Activated B cell treated with CpG ODN at 0.5 μM for 24 hours (primary cell): ENCODE measurements at regions not wholly inside any gene's neighbourhood (a gene's known extent, or its start where the extent isn't known, plus 50 kb on each side); places are given as distances from the start of the nearest gene placed in this dataset.
"Not testable (repeated sequence)": the region's sequence is repeated elsewhere in the genome, so short reads cannot be mapped to it uniquely, and the experiment has no call there.

ENCODE experiments used
- ATAC-seq: fragments of 200-7000 bp; cut with Tn5 transposase; one replicate; pipeline ENCODE4 v1.10.0; 2021; ENCODE audit warnings: low read depth, mild to moderate bottlenecking, moderate library complexity
- CTCF ChIA-PET: fragments of 350-600 bp; sonication (Branson Sonifier 250); formaldehyde crosslinking; loops from one replicate; lab custom pipeline; 2021; ENCODE audit warnings: antibody characterized with exemption; lab: Charles Lee
- POLR2A ChIA-PET: fragments of 350-600 bp; sonication (Branson Sonifier 250); formaldehyde crosslinking; loops from one replicate; lab custom pipeline; 2021; ENCODE audit warnings: antibody characterized with exemption; lab: Charles Lee
- DNase-seq: peaks from one replicate; pipeline ENCODE4 v3.0.0; 2022
- H3K27ac Mint-ChIP-seq: one replicate; pipeline ENCODE4 v1.8.0; 2020; ENCODE audit warnings: mixed read lengths
- H3K27me3 Mint-ChIP-seq: one replicate; pipeline ENCODE4 v1.8.0; 2021; ENCODE audit warnings: mixed read lengths
- H3K36me3 Mint-ChIP-seq: one replicate; pipeline ENCODE4 v1.8.0; 2021; ENCODE audit warnings: low read depth, mixed read lengths
- H3K4me1 Mint-ChIP-seq: one replicate; pipeline ENCODE4 v1.8.0; 2021; ENCODE audit warnings: mixed read lengths
- H3K4me3 Mint-ChIP-seq: one replicate; pipeline ENCODE4 v1.8.0; 2020; ENCODE audit warnings: mild to moderate bottlenecking, mixed read lengths
- H3K9me3 Mint-ChIP-seq: one replicate; pipeline ENCODE4 v1.8.0; 2020; ENCODE audit warnings: mixed read lengths
- CTCF ChIP-seq: fragments of 200-600 bp; IDR thresholded peaks from one replicate; pipeline ENCODE4 v1.8.0; 2022; ENCODE audit warnings: antibody characterized with exemption, mild to moderate bottlenecking
- intact Hi-C: fragments of 100-400 bp; cut with micrococcal nuclease; formaldehyde crosslinking; loops from one replicate; pipeline ENCODE4 v1.15.1; 2024

GRCh38 chr5:109998726-109999125, 309.0 kb downstream of the MAN2A1 start:
- CTCF ChIA-PET = no interaction called here
- no peaks in the 10 kb centered on the region for H3K36me3 Mint-ChIP-seq
- no peak overlapping the region for H3K4me3 Mint-ChIP-seq
- TF ChIP-seq CTCF = no peak
- H3K9me3 Mint-ChIP-seq = no peaks in the 10 kb centered on the region
- H3K27ac Mint-ChIP-seq = no peak overlapping the region
- DNase-seq = no peak
- H3K27me3 Mint-ChIP-seq = peaks cover 5% of the 10 kb centered on the region
- ATAC-seq = no peak
- intact Hi-C loops = no loop called here
- POLR2A ChIA-PET = no interaction called here
- H3K4me1 Mint-ChIP-seq = no peaks in the 10 kb centered on the region

DNA sequence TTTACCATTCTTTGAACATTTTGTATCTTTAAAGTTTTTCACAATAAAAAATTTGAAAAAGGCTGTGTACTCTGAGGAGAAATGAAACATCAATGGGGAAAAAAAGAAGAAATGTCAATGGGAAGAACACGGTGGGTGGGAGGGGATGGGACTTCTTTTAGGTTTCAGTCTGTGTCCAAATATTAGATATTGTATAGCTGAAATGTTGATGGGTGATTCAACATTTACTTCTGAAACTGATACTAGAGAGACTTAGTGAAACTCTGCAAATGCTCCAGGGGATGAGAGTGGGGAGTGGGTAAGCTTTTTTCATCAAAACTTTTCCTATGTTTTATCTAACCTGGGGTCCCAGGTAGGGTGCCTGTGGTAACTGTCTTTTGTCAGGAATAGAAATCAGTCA, 311.9 kb downstream of the MAN2A1 start:
- intact Hi-C loops = no loop called here
- no peak for DNase-seq
- ATAC-seq = no peak
- H3K36me3 Mint-ChIP-seq = no peaks in the 10 kb centered on the region
- POLR2A ChIA-PET = no interaction called here
- no peak overlapping the region for H3K27ac Mint-ChIP-seq
- H3K9me3 Mint-ChIP-seq = no peaks in the 10 kb centered on the region
- CTCF ChIA-PET = no interaction called here
- H3K4me1 Mint-ChIP-seq = no peaks in the 10 kb centered on the region
- peaks cover 5% of the 10 kb centered on the region for H3K27me3 Mint-ChIP-seq
- TF ChIP-seq CTCF = no peak
- no peak overlapping the region for H3K4me3 Mint-ChIP-seq

- ChIA-PET CTCF (no interaction called here), POLR2A (no interaction called here)
- Mint-ChIP-seq H3K27ac (no peak overlapping the region), H3K9me3 (no peaks in the 10 kb centered on the region), H3K27me3 (peaks cover 5% of the 10 kb centered on the region), H3K4me3 (no peak overlapping the region), H3K4me1 (no peaks in the 10 kb centered on the region), H3K36me3 (no peaks in the 10 kb centered on the region)
- ATAC-seq (no peak), DNase-seq (no peak)
- no peak for TF ChIP-seq CTCF
- intact Hi-C loops = no loop called here
Observed at GRCh38 chr5:110002652-110003051, 312.9 kb downstream of the MAN2A1 start.

GRCh38 chr5:110005907-110006562, 316.3 kb downstream of the MAN2A1 start:
- H3K27me3 Mint-ChIP-seq, H3K9me3 Mint-ChIP-seq, H3K4me1 Mint-ChIP-seq, DNase-seq, ATAC-seq, H3K36me3 Mint-ChIP-seq, H3K27ac Mint-ChIP-seq, H3K4me3 Mint-ChIP-seq, CTCF ChIA-PET, intact Hi-C loops, POLR2A ChIA-PET: not testable (repeated sequence)

- H3K27ac Mint-ChIP-seq = no peak overlapping the region
- ATAC-seq (no peak), DNase-seq (no peak)
- intact Hi-C loops = no loop called here
- no peaks in the 10 kb centered on the region for H3K9me3 Mint-ChIP-seq
- CTCF ChIA-PET = no interaction called here
- POLR2A ChIA-PET = no interaction called here
- TF ChIP-seq CTCF = no peak
- H3K27me3 Mint-ChIP-seq = no peaks in the 10 kb centered on the region
- no peak overlapping the region for H3K4me3 Mint-ChIP-seq
- H3K36me3 Mint-ChIP-seq = no peaks in the 10 kb centered on the region
- no peaks in the 10 kb centered on the region for H3K4me1 Mint-ChIP-seq
Observed at GRCh38 chr5:110007101-110007500, 317.4 kb downstream of the MAN2A1 start.

DNA sequence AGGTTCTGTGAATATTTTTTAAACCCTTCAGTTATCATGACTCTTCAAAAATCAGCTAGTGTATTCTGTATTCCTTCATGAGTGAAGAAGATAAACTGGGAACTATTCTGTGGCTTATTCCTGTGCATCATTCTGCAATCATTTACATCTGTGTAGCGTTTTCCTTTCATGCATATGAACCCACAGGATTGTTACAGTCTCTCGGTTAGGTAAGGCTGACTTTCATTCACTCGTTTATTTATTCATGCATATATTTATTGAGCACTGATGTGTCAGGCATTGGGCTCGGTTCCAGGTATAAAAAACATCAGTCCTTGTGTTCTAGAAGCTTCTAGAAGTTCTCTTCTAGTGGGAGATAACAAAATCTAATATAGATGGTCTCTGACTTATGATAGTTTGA, 318.4 kb downstream of the MAN2A1 start:
- no peak for ATAC-seq
- Mint-ChIP-seq H3K9me3 (no peaks in the 10 kb centered on the region), H3K4me1 (no peaks in the 10 kb centered on the region), H3K4me3 (no peak overlapping the region), H3K27me3 (no peaks in the 10 kb centered on the region), H3K36me3 (no peaks in the 10 kb centered on the region), H3K27ac (no peak overlapping the region)
- no peak for DNase-seq
- TF ChIP-seq CTCF = no peak
- intact Hi-C loops = no loop called here
- ChIA-PET CTCF (no interaction called here), POLR2A (no interaction called here)
